ENCODE measurements at regions not wholly inside any gene's neighbourhood (a gene's known extent, or its start where the extent isn't known, plus 50 kb on each side); places are given as distances from the start of the nearest gene placed in this dataset.

GRCh38 chr9:80664327-80665210 is 1024.8 kb downstream of the TLE1 start:
- TF ChIP-seq CTCF (IDR thresholded peaks at IDR 0.05; ENCODE audit: low read depth, low read length, poor library complexity, severe bottlenecking) (no peak), EZH2phosphoT487 (IDR thresholded peaks at IDR 0.05; ENCODE audit: borderline replicate concordance, low read length) (no peak)
